Spleen (tissue), 11 donors: ENCODE measurements at regions not wholly inside any gene's neighbourhood (a gene's known extent, or its start where the extent isn't known, plus 50 kb on each side); places are given as distances from the start of the nearest gene placed in this dataset.

ENCODE experiments used
- DNase-seq: peaks from one replicate; pipeline ENCODE4 v3.0.0-alpha.2; 2020
- H3K27ac ChIP-seq, 8 donors: fragments of 200-600 bp; sonication (generic) in 7 of 8; 1 replicate in 4 of 8; 2 replicates in 4 of 8; pipeline versions ENCODE4 v1.5.0 to v1.8.0; 2016 to 2021; ENCODE audit warnings: inconsistent platforms in 4 of 8, mild to moderate bottlenecking in 4 of 8, moderate library complexity in 1 of 8
- H3K27me3 ChIP-seq, 7 donors: fragments of 200-600 bp; sonication (generic) in 6 of 7; replicated peaks in 1 of 7; 1 replicate in 4 of 7; 2 replicates in 3 of 7; pipeline versions ENCODE4 v1.5.0 to v1.8.0; 2016 to 2021; ENCODE audit warnings: inconsistent platforms in 3 of 7, mild to moderate bottlenecking in 1 of 7
- H3K36me3 ChIP-seq, 6 donors: fragments of 200-600 bp; sonication (generic) in 5 of 6; 1 replicate in 4 of 6; 2 replicates in 2 of 6; pipeline versions ENCODE4 v1.5.0 to v1.8.0; 2016 to 2021; ENCODE audit warnings: inconsistent platforms in 2 of 6
- H3K4me1 ChIP-seq, 6 donors: fragments of 200-600 bp; sonication (generic) in 5 of 6; 1 replicate in 3 of 6; 2 replicates in 3 of 6; pipeline versions ENCODE4 v1.5.0 to v1.8.0; 2016 to 2021; ENCODE audit warnings: inconsistent platforms in 3 of 6
- H3K4me3 ChIP-seq, 8 donors: fragments of 200-600 bp; sonication (generic) in 7 of 8; 1 replicate in 4 of 8; 2 replicates in 4 of 8; pipeline versions ENCODE4 v1.5.0 to v1.8.0; 2016 to 2021; ENCODE audit warnings: inconsistent platforms in 4 of 8, mild to moderate bottlenecking in 4 of 8, moderate library complexity in 2 of 8
- H3K9me3 ChIP-seq, 8 donors: fragments of 200-600 bp; sonication (generic) in 7 of 8; 1 replicate in 4 of 8; 2 replicates in 4 of 8; pipeline versions ENCODE4 v1.5.0 to v1.8.0; 2016 to 2021; ENCODE audit warnings: inconsistent platforms in 4 of 8
- POLR2A ChIP-seq, 3 donors: fragments of 450-650 bp; IDR thresholded peaks; one replicate each; pipeline ENCODE4 v1.5.1; 2017; ENCODE audit warnings: antibody characterized with exemption in 3 of 3, mild to moderate bottlenecking in 1 of 3
- POLR2AphosphoS5 ChIP-seq, 3 donors: sonication (generic); formaldehyde crosslinking; IDR thresholded peaks; one replicate each; pipeline ENCODE4 v1.5.1; 2017; ENCODE audit warnings: antibody characterized with exemption in 3 of 3
- WGBS, 5 donors: extraction: QIAGEN DNeasy Blood & Tissue Kit in 3 of 5; methylation state at CpG; one replicate each; pipeline versions ENCODE4 v1.1.5 to v1.1.7; 2013 to 2018; 5-methylcytosine and 5-hydroxymethylcytosine counted together
- intact Hi-C: fragments of 100-400 bp; cut with DNase I; formaldehyde crosslinking; loops from one replicate; pipeline ENCODE4 v1.15.0; 2023; ENCODE audit warnings: low total_unique reads
- TF ChIP-seq, protein P1 (sequence below), 11 experiments: fragments of 200-600 bp in 7 of 11; fragments of 450-650 bp in 4 of 11; sonication (generic) in 4 of 11; IDR thresholded peaks in 8 of 11; conservative IDR thresholded peaks in 3 of 11; 1 replicate in 7 of 11; 2 replicates in 4 of 11; pipeline versions ENCODE4 v1.4.0 to v1.8.0; 2016 to 2021; ENCODE audit warnings: antibody characterized with exemption in 11 of 11, inconsistent platforms in 4 of 11, mild to moderate bottlenecking in 1 of 11
- donor health status: healthy with polysubstance abuse.
- donor health status: DM: no; HTN: no; CAD: no; lungs with moderate emphysema.
- donor health status: DM: no; HTN: no; CAD: no.
- donor health status: Bipolar disorder and iron deficiency.
- donor health status: healthy.
- donor health status: DM: no; HTN: no; CAD: no.
- donor health status: DM: yes; HTN: yes; CAD: no.

DNA sequence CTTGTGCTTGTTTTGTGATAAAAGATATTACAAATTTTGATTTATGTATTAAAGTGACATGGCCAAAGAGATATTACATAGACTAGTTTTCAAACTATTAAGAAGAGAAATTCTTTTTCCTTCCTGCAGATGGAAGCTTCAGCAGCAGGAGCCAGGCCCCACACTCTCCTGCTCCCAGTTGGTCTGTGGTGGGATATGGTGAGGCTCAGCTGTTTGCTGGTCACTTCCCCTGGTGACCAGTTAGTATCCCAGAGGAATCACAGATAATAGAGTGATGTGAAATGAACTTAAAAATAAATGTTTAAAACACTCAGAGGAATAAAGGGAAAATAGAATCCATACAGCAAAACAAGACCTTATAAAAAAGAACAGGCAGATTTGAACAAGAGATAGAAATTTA is 154.7 kb downstream of the KTN1 start:
- Histone ChIP-seq H3K4me3 (no peak overlapping the region), H3K9me3 (peaks cover 0 to 14% (median 7%) of the 10 kb centered on the region in 8 donors), H3K4me1 (no peaks in the 10 kb centered on the region), H3K27me3 (no peaks in the 10 kb centered on the region), H3K27ac (no peak overlapping the region), H3K36me3 (no peaks in the 10 kb centered on the region)
- intact Hi-C loops, result loop anchor here (10.0 kb wide), 1 partner anchor 610 kb away; no protein-coding TSS in a partner anchor
- no peak for DNase-seq
- TF ChIP-seq, protein P1, sequence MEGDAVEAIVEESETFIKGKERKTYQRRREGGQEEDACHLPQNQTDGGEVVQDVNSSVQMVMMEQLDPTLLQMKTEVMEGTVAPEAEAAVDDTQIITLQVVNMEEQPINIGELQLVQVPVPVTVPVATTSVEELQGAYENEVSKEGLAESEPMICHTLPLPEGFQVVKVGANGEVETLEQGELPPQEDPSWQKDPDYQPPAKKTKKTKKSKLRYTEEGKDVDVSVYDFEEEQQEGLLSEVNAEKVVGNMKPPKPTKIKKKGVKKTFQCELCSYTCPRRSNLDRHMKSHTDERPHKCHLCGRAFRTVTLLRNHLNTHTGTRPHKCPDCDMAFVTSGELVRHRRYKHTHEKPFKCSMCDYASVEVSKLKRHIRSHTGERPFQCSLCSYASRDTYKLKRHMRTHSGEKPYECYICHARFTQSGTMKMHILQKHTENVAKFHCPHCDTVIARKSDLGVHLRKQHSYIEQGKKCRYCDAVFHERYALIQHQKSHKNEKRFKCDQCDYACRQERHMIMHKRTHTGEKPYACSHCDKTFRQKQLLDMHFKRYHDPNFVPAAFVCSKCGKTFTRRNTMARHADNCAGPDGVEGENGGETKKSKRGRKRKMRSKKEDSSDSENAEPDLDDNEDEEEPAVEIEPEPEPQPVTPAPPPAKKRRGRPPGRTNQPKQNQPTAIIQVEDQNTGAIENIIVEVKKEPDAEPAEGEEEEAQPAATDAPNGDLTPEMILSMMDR (IDR thresholded peaks at IDR 0.05 in 8 of 11, conservative IDR thresholded peaks at IDR 0.05 in 3 of 11), result no peak
- TF ChIP-seq POLR2AphosphoS5 (IDR thresholded peaks at IDR 0.05), result no peak

DNA sequence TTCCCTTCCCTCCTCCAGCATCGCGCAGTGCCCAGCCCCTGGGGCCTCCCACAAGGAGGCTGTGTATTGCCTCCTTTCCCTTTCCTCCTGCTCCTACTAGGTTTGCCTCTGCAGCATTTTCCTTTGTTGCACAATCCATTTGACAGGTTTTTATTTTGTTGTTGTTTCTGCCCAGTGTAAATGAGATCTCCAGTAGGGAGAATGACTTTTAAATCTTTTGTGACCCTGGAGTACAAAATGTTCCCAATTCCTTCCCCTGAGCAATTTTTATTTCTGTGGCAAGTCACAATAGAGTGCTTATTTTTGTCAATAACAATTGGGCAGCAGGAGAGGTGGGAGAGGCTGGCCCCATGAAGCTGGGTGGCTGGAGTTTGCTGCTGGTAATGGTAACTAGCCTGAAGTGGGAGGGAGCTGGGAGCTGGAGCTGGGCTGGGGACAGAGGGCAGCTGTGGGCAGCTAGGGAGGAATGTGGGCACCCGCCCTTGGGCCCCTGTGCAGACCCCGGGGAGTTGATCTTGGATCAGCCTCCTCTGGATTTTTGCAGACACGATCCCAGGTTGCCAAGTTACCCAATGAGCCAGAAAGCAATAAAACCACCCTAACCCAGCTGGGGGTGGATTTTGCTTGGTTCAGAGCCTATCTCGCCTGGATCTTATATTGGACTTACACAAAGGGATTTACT is 160.1 kb downstream of the KTN1 start:
- no peaks in the 10 kb centered on the region for H3K27me3 ChIP-seq
- H3K9me3 ChIP-seq, result peaks cover 0 to 14% (median 7%) of the 10 kb centered on the region in 8 donors
- H3K27ac ChIP-seq, result no peak overlapping the region
- H3K36me3 ChIP-seq, result no peaks in the 10 kb centered on the region
- no peak overlapping the region for H3K4me3 ChIP-seq
- intact Hi-C loops, result loop anchor here (10.0 kb wide), 1 partner anchor 605 kb away; no protein-coding TSS in a partner anchor
- no peak for DNase-seq
- TF ChIP-seq POLR2AphosphoS5 (IDR thresholded peaks at IDR 0.05) (no peak), POLR2A (IDR thresholded peaks at IDR 0.05) (no peak)
- TF ChIP-seq, protein P1 (IDR thresholded peaks at IDR 0.05 in 8 of 11, conservative IDR thresholded peaks at IDR 0.05 in 3 of 11), result no peak
- H3K4me1 ChIP-seq, result no peaks in the 10 kb centered on the region
- 80 to 85% (median 84%) methylated on average over 6 of the region's 6 CpGs for WGBS, 5 donors

DNA sequence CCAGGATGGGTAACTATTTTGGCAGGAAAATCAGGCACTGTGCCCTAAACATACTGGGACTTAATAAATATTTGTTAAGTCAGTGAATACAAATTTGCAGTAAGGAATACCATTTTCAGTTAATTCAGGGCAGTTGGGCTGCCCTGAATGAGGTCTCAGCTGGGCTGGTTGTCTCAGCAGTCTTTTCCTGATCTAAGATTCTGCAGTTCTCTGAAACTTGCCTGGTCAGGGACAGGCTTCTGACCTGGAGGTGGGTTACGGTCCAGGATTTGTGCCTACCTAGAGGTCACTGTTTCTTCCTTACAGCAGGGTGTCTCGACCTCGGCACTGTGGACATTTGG is 160.6 kb downstream of the KTN1 start:
- Histone ChIP-seq H3K27me3 (no peaks in the 10 kb centered on the region), H3K9me3 (peaks cover 0 to 13% (median 7%) of the 10 kb centered on the region in 8 donors), H3K27ac (no peak overlapping the region), H3K4me3 (no peak overlapping the region), H3K36me3 (no peaks in the 10 kb centered on the region), H3K4me1 (no peaks in the 10 kb centered on the region)
- TF ChIP-seq POLR2AphosphoS5 (IDR thresholded peaks at IDR 0.05) (no peak), POLR2A (IDR thresholded peaks at IDR 0.05) (no peak)
- TF ChIP-seq, protein P1 (IDR thresholded peaks at IDR 0.05 in 8 of 11, conservative IDR thresholded peaks at IDR 0.05 in 3 of 11), result no peak
- WGBS, 5 donors, result 91 to 100% (median 95%) methylated on average over 3 of the region's 3 CpGs
- intact Hi-C loops, result no loop called here
- DNase-seq, result no peak

DNA sequence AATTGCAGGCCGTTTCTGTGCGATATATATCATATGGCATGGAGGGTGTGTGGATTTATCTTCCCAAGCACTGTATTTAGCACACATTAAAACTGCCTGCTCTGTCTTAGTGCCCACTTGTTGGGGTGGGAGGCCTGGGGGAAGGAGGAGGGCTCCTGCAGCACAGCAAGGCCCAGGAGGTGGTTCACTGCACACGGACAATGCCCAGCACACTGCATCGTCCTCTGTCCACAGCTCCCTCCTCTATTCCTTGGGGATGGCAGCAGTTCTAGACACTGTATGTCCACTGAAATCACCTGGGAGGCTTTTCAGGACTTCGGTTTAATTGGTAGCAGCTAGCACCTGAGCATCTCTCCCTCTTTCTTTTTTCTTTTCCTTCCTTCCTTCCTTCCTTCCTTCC is 161.2 kb downstream of the KTN1 start:
- no peaks in the 10 kb centered on the region for H3K27me3 ChIP-seq
- no peak overlapping the region for H3K4me3 ChIP-seq
- no peak for TF ChIP-seq POLR2AphosphoS5 (IDR thresholded peaks at IDR 0.05)
- TF ChIP-seq POLR2A (IDR thresholded peaks at IDR 0.05), result no peak
- H3K27ac ChIP-seq, result no peak overlapping the region
- intact Hi-C loops, result no loop called here
- 81 to 94% (median 92%) methylated on average over 5 of the region's 5 CpGs for WGBS, 5 donors
- no peaks in the 10 kb centered on the region for H3K4me1 ChIP-seq
- peaks cover 0 to 7% (median 2%) of the 10 kb centered on the region in 8 donors for H3K9me3 ChIP-seq
- no peak for DNase-seq
- no peaks in the 10 kb centered on the region for H3K36me3 ChIP-seq
